Fibroblast of mammary gland (primary cell): ENCODE measurements at regions not wholly inside any gene's neighbourhood (a gene's known extent, or its start where the extent isn't known, plus 50 kb on each side); places are given as distances from the start of the nearest gene placed in this dataset.

Experiments
- DNase-seq: peaks from one replicate; pipeline ENCODE4 v3.0.0-alpha.2; 2010; ENCODE audit warnings: low read depth
- H3K4me3 ChIP-seq: 2 replicates; pipeline ENCODE4 v1.5.1; 2011; ENCODE audit warnings: low read depth, mild to moderate bottlenecking, low read length, moderate library complexity; ENCODE audit not compliant: control insufficient read depth
- CTCF ChIP-seq: conservative IDR thresholded peaks from 2 replicates; pipeline ENCODE4 v1.5.1; 2011; ENCODE audit warnings: low read depth, low read length, inconsistent platforms; ENCODE audit not compliant: control insufficient read depth, insufficient read depth

- DNase-seq, result no peak
- no peak for TF ChIP-seq CTCF
- H3K4me3 ChIP-seq, result no peak overlapping the region
Observed at GRCh38 chr14:25259470-25259869, 209.5 kb upstream of the STXBP6 start.

- DNase-seq, result no peak
- TF ChIP-seq CTCF, result no peak
- H3K4me3 ChIP-seq, result no peak overlapping the region
Observed at GRCh38 chr14:25252793-25253192, 202.8 kb upstream of the STXBP6 start.

- TF ChIP-seq CTCF, result no peak
- no peak overlapping the region for H3K4me3 ChIP-seq
- DNase-seq, result no peak
Observed at GRCh38 chr14:25250516-25250915, 200.6 kb upstream of the STXBP6 start.

- H3K4me3 ChIP-seq, result no peak overlapping the region
- no peak for DNase-seq
- no peak for TF ChIP-seq CTCF
Observed at GRCh38 chr14:25247609-25248008, 197.7 kb upstream of the STXBP6 start.

- no peak for TF ChIP-seq CTCF
- H3K4me3 ChIP-seq, result no peak overlapping the region
- DNase-seq, result no peak
Observed at GRCh38 chr14:25246751-25247150, 196.8 kb upstream of the STXBP6 start.

GRCh38 chr14:25239170-25239569, 189.2 kb upstream of the STXBP6 start:
- no peak overlapping the region for H3K4me3 ChIP-seq
- TF ChIP-seq CTCF, result no peak
- no peak for DNase-seq

- no peak overlapping the region for H3K4me3 ChIP-seq
- TF ChIP-seq CTCF, result no peak
Observed at GRCh38 chr14:25237845-25238244, 187.9 kb upstream of the STXBP6 start.

More at GRCh38 chr14:25237845-25238244, 187.9 kb upstream of the STXBP6 start:
- peak; percentile 7 for DNase-seq
